ENCODE measurements at regions not wholly inside any gene's neighbourhood (a gene's known extent, or its start where the extent isn't known, plus 50 kb on each side); places are given as distances from the start of the nearest gene placed in this dataset.

GRCh38 chr3:146685050-146685814, 80.1 kb upstream of the PLSCR5 start:
- no peak for TF ChIP-seq CTCF (IDR thresholded peaks at IDR 0.05)
- TF ChIP-seq POLR2A (IDR thresholded peaks at IDR 0.05): no peak

Data from right lobe of liver (tissue), 4 donors.